Activated gamma-delta T cell treated with anti-CD3 and anti-CD28 coated beads, Interleukin-2, amount 50 U/mL, for 16 hours (primary cell): ENCODE measurements at regions not wholly inside any gene's neighbourhood (a gene's known extent, or its start where the extent isn't known, plus 50 kb on each side); places are given as distances from the start of the nearest gene placed in this dataset.
A peak's percentile ranks its signal among the peaks of the same experiment; 100 is the strongest.
"Not testable (repeated sequence)": the region's sequence is repeated elsewhere in the genome, so short reads cannot be mapped to it uniquely, and the experiment has no call there.

Experiments
- DNase-seq: peaks from one replicate; pipeline ENCODE4 v3.0.0-alpha.2; 2020; ENCODE audit warnings: low read depth

GRCh38 chr1:182259968-182260367 is 131.6 kb downstream of the GLUL start:
- DNase-seq: no peak

GRCh38 chr1:182259229-182259872 is 132.2 kb downstream of the GLUL start:
- DNase-seq: peak; percentile 24

- no peak for DNase-seq
Measured at GRCh38 chr1:182257369-182258063, 134.1 kb downstream of the GLUL start.

GRCh38 chr1:182256931-182257330 is 134.7 kb downstream of the GLUL start:
- no peak for DNase-seq

GRCh38 chr1:182255494-182255893 is 136.1 kb downstream of the GLUL start:
- no peak for DNase-seq

GRCh38 chr1:182253319-182253860 is 138.2 kb downstream of the GLUL start:
- DNase-seq: no peak

- no peak for DNase-seq
Measured at GRCh38 chr1:182251561-182251960, 140.0 kb downstream of the GLUL start.

- no peak for DNase-seq
Measured at GRCh38 chr1:182249201-182249676, 142.4 kb downstream of the GLUL start.

- DNase-seq: no peak
Measured at GRCh38 chr1:182248721-182249120, 142.9 kb downstream of the GLUL start.

- not testable (repeated sequence) for DNase-seq
Measured at GRCh38 chr1:182247813-182248212, 143.8 kb downstream of the GLUL start.

GRCh38 chr1:182246783-182247182 is 144.8 kb downstream of the GLUL start:
- no peak for DNase-seq

- no peak for DNase-seq
Measured at GRCh38 chr1:182245040-182245439, 146.6 kb downstream of the GLUL start.

GRCh38 chr1:182244451-182244850 is 147.1 kb downstream of the GLUL start:
- no peak for DNase-seq

GRCh38 chr1:182242641-182243040 is 148.9 kb downstream of the GLUL start:
- no peak for DNase-seq

GRCh38 chr1:182240085-182240484 is 151.5 kb downstream of the GLUL start:
- DNase-seq: no peak

- DNase-seq: no peak
Measured at GRCh38 chr1:182238421-182238820, 153.2 kb downstream of the GLUL start.

GRCh38 chr1:182237329-182237728 is 154.3 kb downstream of the GLUL start:
- no peak for DNase-seq

GRCh38 chr1:182236651-182237077 is 154.9 kb downstream of the GLUL start:
- no peak for DNase-seq

- DNase-seq: no peak
Measured at GRCh38 chr1:182235952-182236650, 155.5 kb downstream of the GLUL start.

GRCh38 chr1:182235604-182235951 is 156.0 kb downstream of the GLUL start:
- no peak for DNase-seq

GRCh38 chr1:182229921-182230491 is 161.6 kb downstream of the GLUL start:
- no peak for DNase-seq

GRCh38 chr1:182229451-182229850 is 162.1 kb downstream of the GLUL start:
- no peak for DNase-seq
